ENCODE measurements at regions not wholly inside any gene's neighbourhood (a gene's known extent, or its start where the extent isn't known, plus 50 kb on each side); places are given as distances from the start of the nearest gene placed in this dataset.

- no peak for DNase-seq
Measured at GRCh38 chr19:31718898-31719297, 369.7 kb upstream of the TSHZ3 start.

GRCh38 chr19:31723101-31723500, 373.9 kb upstream of the TSHZ3 start:
- DNase-seq = no peak

GRCh38 chr19:31725051-31725450, 375.8 kb upstream of the TSHZ3 start:
- DNase-seq = no peak

- DNase-seq = no peak
Measured at GRCh38 chr19:31727536-31727935, 378.3 kb upstream of the TSHZ3 start.

GRCh38 chr19:31730270-31730669, 381.0 kb upstream of the TSHZ3 start:
- DNase-seq = no peak

GRCh38 chr19:31733591-31733990, 384.4 kb upstream of the TSHZ3 start:
- no peak for DNase-seq

- no peak for DNase-seq
Measured at GRCh38 chr19:31742249-31742648, 393.0 kb upstream of the TSHZ3 start.

GRCh38 chr19:31745731-31746130, 396.5 kb upstream of the TSHZ3 start:
- no peak for DNase-seq

GRCh38 chr19:31749231-31749630, 400.0 kb upstream of the TSHZ3 start:
- DNase-seq = no peak

- no peak for DNase-seq
Measured at GRCh38 chr19:31759359-31759758, 410.1 kb upstream of the TSHZ3 start.

- no peak for DNase-seq
Measured at GRCh38 chr19:31761281-31761913, 412.2 kb upstream of the TSHZ3 start.

GRCh38 chr19:31770223-31770622, 421.0 kb upstream of the TSHZ3 start:
- no peak for DNase-seq

GRCh38 chr19:31772915-31773314, 423.7 kb upstream of the TSHZ3 start:
- DNase-seq = no peak

GRCh38 chr19:31781542-31781941, 432.3 kb upstream of the TSHZ3 start:
- DNase-seq = no peak

- DNase-seq = no peak
Measured at GRCh38 chr19:31783592-31783991, 434.4 kb upstream of the TSHZ3 start.

- DNase-seq = no peak
Measured at GRCh38 chr19:31784671-31785101, 435.4 kb upstream of the TSHZ3 start.

GRCh38 chr19:31801611-31802010, 452.4 kb upstream of the TSHZ3 start:
- DNase-seq = no peak

- DNase-seq = no peak
Measured at GRCh38 chr19:31803835-31804446, 454.7 kb upstream of the TSHZ3 start.

- DNase-seq = no peak
Measured at GRCh38 chr19:31804668-31805067, 455.4 kb upstream of the TSHZ3 start.

- no peak for DNase-seq
Measured at GRCh38 chr19:31810536-31811109, 461.4 kb upstream of the TSHZ3 start.

GRCh38 chr19:31817971-31818797, 468.9 kb upstream of the TSHZ3 start:
- DNase-seq = no peak

GRCh38 chr19:31818798-31819105, 469.5 kb upstream of the TSHZ3 start:
- no peak for DNase-seq

GRCh38 chr19:31819837-31820236, 470.6 kb upstream of the TSHZ3 start:
- DNase-seq = no peak

- no peak for DNase-seq
Measured at GRCh38 chr19:31821346-31821745, 472.1 kb upstream of the TSHZ3 start.
